ENCODE measurements at regions not wholly inside any gene's neighbourhood (a gene's known extent, or its start where the extent isn't known, plus 50 kb on each side); places are given as distances from the start of the nearest gene placed in this dataset.
"Not testable (repeated sequence)": the region's sequence is repeated elsewhere in the genome, so short reads cannot be mapped to it uniquely, and the experiment has no call there.

DNA sequence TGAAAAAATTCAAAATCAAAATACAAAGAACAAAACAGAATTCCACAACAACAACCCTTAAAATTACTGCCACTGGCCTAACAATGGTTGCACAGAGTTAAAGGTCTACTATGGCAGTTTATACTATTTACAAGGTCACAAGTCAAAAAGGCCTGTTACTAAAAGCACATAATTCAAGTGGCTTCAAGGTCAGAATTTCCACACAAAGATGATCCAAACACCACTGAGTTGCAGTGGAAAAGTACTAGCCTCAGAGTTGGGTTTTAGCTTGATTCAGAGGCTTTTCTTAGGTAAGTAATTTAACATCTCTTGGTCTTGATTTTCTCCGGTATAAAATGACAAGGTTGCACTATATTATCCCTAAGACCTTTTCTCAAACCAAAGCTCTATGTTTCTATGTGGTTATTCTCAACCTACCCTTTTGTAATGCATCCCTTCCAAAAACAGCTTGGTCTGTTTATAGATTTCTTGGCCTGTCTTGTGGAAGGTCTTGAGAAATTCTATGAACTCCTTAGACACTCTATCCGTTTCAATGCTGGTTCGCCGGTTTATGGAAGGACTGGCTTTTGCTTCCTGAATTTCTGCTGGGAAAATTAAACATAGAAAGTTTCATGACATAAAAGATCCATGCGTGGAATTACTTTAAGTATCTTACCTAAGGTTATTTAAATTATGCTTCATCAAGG, 69.5 kb downstream of the MDH2 start:
- H3K4me1 Mint-ChIP-seq (ENCODE audit: low read depth); H3K9me3 Mint-ChIP-seq: not testable (repeated sequence)

DNA sequence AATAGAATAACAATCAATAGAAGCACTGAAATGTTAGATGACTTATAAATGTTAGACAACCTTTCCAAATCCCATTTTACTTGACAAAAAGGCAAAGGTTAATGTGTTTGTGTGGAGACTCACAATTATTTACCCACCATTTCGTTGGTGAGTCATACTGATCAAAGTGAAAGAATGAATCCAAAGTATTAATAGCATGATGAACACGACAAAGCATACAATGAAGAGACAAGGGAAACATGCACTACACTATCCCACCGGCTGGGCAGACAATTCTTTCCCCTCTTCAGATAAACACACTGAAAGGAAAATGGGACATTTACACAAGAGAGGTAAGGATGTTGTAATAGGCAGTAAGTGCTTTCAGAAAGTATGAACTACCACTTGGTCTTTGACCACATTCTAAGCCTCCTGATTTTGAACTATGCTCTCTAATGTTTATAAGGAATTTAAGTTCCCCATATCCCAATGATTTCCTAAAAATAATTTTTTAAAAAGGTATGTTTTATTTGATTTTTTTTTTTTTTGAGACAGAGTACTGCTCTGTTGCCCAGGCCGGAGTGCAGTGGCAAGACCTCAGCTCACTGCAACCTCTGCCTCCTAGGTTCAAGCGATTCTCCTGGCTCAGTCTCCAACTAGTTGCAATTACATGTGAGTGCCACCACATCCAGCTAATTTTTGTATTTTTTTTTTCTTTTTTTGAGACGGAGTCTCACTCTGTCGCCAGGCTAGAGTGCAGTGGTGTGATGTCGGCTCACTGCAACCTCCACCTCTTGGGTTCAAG, 70.5 kb downstream of the MDH2 start:
- H3K27me3 Mint-ChIP-seq (ENCODE audit: insufficient read depth); intact Hi-C loops (cut with micrococcal nuclease); H3K36me3 Mint-ChIP-seq (ENCODE audit: low read depth); H3K9me3 Mint-ChIP-seq; DNase-seq (ENCODE audit: low spot score); H3K4me3 Mint-ChIP-seq; H3K27ac Mint-ChIP-seq: not testable (repeated sequence)
- peaks cover 10% of the 10 kb centered on the region for H3K4me1 Mint-ChIP-seq (ENCODE audit: low read depth)

More for the DNA sequence above, 69.5 kb downstream of the MDH2 start:
- DNase-seq (ENCODE audit: low spot score); H3K27me3 Mint-ChIP-seq (ENCODE audit: insufficient read depth); H3K36me3 Mint-ChIP-seq (ENCODE audit: low read depth); H3K27ac Mint-ChIP-seq; intact Hi-C loops (cut with micrococcal nuclease); H3K4me3 Mint-ChIP-seq: not testable (repeated sequence)

DNA sequence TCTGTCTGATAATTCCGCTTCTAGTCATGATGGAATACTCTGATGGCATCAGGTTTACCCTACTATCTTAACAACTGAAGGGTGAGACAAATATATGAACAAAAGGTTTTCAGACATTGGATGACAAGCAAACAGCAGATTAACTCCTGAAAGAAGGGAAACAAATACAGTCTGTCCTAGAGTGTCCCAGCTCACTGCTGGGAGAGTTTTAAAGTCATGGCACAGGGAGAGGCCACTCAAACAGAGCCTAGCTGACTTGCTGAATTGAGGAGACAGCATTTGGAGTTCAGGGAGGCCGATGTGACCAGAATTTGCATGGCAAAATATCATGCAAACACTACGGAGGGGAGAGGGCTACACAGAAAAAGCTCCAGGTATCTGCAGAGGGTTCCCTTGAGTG, 73.1 kb downstream of the MDH2 start:
- Mint-ChIP-seq H3K27ac (no peak overlapping the region), H3K36me3 (ENCODE audit: low read depth) (no peaks in the 10 kb centered on the region), H3K4me1 (ENCODE audit: low read depth) (peaks cover 10% of the 10 kb centered on the region), H3K9me3 (no peaks in the 10 kb centered on the region), H3K27me3 (ENCODE audit: insufficient read depth) (no peaks in the 10 kb centered on the region), H3K4me3 (no peak overlapping the region)
- DNase-seq (ENCODE audit: low spot score): no peak
- intact Hi-C loops (cut with micrococcal nuclease): loop anchor here (1.0 kb wide), 1 partner anchor 32 kb away; no protein-coding TSS in a partner anchor

DNA sequence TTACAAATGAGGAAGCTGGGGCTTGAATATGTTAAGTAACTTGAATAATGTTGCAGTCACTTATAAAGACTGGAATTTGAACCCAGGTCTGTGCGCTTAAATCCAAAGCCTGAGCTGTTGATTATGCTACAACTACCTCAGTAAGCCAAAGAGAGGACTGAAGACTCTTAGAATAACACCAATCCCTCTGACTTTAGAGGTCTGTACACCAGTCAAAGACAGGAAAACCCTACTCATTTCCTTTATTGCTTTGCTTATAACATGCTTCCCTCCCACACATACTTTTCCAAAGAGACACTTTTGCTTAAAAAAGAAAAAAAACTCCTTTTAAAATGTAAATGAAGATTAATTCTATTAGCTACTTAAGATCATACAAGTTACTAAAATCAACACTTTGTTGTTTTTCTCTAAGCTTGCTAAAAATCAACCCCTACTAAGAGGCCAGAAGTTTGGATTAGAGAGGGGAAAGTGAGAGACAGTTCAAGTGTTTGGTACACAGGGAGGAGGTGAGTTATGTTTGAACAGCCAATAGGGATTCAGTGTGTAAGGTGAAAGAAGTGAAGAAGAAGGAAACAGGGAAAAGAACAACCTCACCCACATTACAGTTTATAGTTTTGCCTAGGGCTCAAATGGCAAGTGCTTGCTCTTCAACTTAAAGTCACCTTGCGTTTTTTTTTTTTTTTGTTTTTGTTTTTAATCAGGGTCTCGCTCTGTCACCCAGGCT, 74.8 kb downstream of the MDH2 start:
- H3K27me3 Mint-ChIP-seq (ENCODE audit: insufficient read depth): no peaks in the 10 kb centered on the region
- no peak overlapping the region for H3K4me3 Mint-ChIP-seq
- peaks cover 10% of the 10 kb centered on the region for H3K4me1 Mint-ChIP-seq (ENCODE audit: low read depth)
- intact Hi-C loops (cut with micrococcal nuclease): no loop called here
- H3K27ac Mint-ChIP-seq: no peak overlapping the region
- H3K9me3 Mint-ChIP-seq: no peaks in the 10 kb centered on the region
- DNase-seq (ENCODE audit: low spot score): no peak
- H3K36me3 Mint-ChIP-seq (ENCODE audit: low read depth): no peaks in the 10 kb centered on the region

DNA sequence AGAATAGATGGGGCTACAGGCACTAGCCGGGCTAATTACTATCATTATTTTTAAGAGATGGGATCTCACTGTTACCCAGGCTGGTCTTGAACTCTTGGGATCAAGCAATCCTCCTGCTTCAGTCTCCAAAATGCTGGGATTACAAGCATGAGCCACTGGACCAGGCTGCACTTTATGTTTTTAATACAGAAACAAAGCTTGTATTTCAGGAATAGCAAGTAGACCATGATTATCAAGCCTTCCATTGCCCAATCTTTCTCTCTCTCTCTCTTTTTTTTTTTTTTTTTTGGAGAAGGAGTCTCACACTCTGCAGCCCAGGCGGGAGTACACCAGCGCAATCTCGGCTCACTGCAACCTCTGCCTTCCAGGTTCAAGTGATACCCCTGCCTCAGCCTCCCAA, 75.4 kb downstream of the MDH2 start:
- H3K4me1 Mint-ChIP-seq (ENCODE audit: low read depth): peaks cover 10% of the 10 kb centered on the region
- no peak for DNase-seq (ENCODE audit: low spot score)
- no peak overlapping the region for H3K27ac Mint-ChIP-seq
- H3K36me3 Mint-ChIP-seq (ENCODE audit: low read depth): no peaks in the 10 kb centered on the region
- H3K4me3 Mint-ChIP-seq: no peak overlapping the region
- H3K27me3 Mint-ChIP-seq (ENCODE audit: insufficient read depth): no peaks in the 10 kb centered on the region
- no peaks in the 10 kb centered on the region for H3K9me3 Mint-ChIP-seq
- intact Hi-C loops (cut with micrococcal nuclease): no loop called here

DNA sequence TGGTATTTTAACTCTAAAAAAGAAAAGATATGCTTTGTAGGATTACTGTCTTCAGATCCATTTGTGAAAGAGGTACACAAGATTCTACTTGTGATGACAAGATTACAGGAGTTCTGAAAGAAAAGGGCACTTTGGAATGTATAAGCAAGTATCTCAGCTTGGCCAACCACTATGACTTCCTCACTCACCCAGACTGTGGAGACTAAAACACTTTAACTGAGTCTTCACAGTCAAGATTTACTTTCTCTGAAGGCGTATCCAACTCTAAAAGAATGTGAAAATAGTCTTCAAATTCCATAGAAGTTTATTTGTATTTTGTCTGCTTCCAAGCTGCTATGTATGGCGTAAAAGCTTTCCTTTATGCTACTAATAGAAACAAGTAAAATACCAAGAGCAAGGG, 76.1 kb upstream of the SRRM3 start:
- DNase-seq (ENCODE audit: low spot score): no peak
- Mint-ChIP-seq H3K36me3 (ENCODE audit: low read depth) (no peaks in the 10 kb centered on the region), H3K4me3 (no peak overlapping the region), H3K9me3 (no peaks in the 10 kb centered on the region), H3K4me1 (ENCODE audit: low read depth) (peaks cover 13% of the 10 kb centered on the region), H3K27ac (no peak overlapping the region), H3K27me3 (ENCODE audit: insufficient read depth) (no peaks in the 10 kb centered on the region)
- intact Hi-C loops (cut with micrococcal nuclease): no loop called here

DNA sequence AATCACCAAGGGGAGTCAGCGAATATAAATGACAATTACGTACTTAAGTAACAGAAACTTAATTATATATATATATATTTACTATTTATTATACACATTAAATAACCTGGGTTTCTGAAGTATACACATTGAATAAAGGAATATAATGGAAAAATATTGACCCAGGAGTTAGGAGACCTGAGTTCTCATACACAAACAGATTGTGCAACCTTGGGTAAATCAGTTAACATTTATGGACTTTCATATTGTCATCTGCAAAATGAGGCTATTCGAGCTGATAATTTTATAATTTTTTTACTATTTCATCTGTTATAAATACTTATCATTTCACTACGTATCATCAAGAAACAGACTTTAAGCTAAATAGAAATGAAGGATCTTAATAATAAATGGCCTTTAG, 75.1 kb upstream of the SRRM3 start:
- Mint-ChIP-seq H3K27ac (no peak overlapping the region), H3K4me3 (no peak overlapping the region), H3K4me1 (ENCODE audit: low read depth) (peaks cover 20% of the 10 kb centered on the region), H3K36me3 (ENCODE audit: low read depth) (no peaks in the 10 kb centered on the region), H3K27me3 (ENCODE audit: insufficient read depth) (no peaks in the 10 kb centered on the region), H3K9me3 (no peaks in the 10 kb centered on the region)
- intact Hi-C loops (cut with micrococcal nuclease): no loop called here
- no peak for DNase-seq (ENCODE audit: low spot score)

DNA sequence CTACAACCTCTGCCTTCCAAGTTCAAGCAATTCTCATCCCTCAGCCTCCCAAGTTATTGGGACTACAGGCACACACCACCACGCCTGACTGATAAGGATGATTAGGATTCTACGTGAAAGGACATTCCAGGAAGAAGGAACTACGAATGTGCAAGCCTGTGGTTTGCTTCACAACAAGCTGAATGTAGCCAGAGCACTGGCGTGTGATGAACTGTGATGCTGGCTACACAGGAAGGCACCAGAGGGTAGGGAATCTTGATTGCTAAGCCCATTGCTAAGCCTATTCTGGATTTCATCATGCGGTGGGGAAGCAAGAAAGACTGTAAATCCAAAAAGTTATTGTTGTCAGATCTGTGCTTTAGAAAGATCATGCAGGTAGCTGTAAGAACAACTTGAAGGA, 72.3 kb upstream of the SRRM3 start:
- Mint-ChIP-seq H3K9me3 (no peaks in the 10 kb centered on the region), H3K27me3 (ENCODE audit: insufficient read depth) (peaks cover 2% of the 10 kb centered on the region), H3K4me1 (ENCODE audit: low read depth) (peaks cover 37% of the 10 kb centered on the region), H3K27ac (no peak overlapping the region), H3K4me3 (no peak overlapping the region), H3K36me3 (ENCODE audit: low read depth) (peaks cover 4% of the 10 kb centered on the region)
- intact Hi-C loops (cut with micrococcal nuclease): no loop called here
- DNase-seq (ENCODE audit: low spot score): no peak

DNA sequence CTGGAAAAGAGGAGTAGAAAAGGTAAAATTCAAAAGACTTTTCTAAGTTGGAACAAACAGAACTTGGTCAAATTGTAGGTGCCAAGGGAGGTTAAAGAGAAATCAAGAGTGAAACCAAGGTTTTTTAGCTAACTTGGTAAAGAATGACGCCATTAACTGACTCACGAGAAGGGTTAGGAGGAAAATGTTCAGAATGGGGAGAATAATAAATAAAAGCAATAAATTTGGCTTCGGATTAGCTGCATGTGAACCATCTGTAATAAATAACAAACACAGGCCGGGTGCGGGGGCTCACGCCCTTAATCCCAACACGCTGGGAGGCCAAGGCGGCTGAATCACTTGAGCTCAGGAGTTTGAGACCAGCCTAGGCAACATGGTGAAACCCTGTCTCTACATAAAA, 71.9 kb upstream of the SRRM3 start:
- H3K27ac Mint-ChIP-seq: no peak overlapping the region
- H3K4me3 Mint-ChIP-seq: no peak overlapping the region
- no peak for DNase-seq (ENCODE audit: low spot score)
- peaks cover 37% of the 10 kb centered on the region for H3K4me1 Mint-ChIP-seq (ENCODE audit: low read depth)
- intact Hi-C loops (cut with micrococcal nuclease): loop anchor here (2.0 to 10.0 kb wide), 3 partner anchors 53 to 255 kb away; partner anchors contain the start of genes MDH2 and RHBDD2
- H3K27me3 Mint-ChIP-seq (ENCODE audit: insufficient read depth): peaks cover 2% of the 10 kb centered on the region
- H3K36me3 Mint-ChIP-seq (ENCODE audit: low read depth): peaks cover 4% of the 10 kb centered on the region
- no peaks in the 10 kb centered on the region for H3K9me3 Mint-ChIP-seq

DNA sequence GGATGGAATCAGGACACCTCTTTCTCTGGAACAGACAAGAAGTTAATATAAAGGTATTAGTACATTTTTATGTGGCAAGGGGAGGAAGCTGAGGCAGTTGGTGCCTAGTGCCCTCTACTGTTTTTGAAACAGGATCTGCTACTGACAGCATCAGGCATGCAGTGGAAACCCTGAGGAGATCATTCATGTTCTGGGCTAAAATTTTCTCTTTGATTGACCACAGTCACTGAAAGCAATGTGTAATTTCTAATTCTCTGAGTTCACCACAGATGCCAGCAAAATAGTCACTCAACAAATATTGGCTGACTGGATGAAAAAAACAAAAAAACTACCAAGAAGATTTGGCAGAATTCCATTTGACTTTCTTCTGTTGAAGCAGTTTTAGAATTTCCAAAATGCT, 71.0 kb upstream of the SRRM3 start:
- not testable (repeated sequence) for H3K9me3 Mint-ChIP-seq; H3K27ac Mint-ChIP-seq; H3K36me3 Mint-ChIP-seq (ENCODE audit: low read depth); DNase-seq (ENCODE audit: low spot score); H3K4me3 Mint-ChIP-seq; H3K27me3 Mint-ChIP-seq (ENCODE audit: insufficient read depth)
- intact Hi-C loops (cut with micrococcal nuclease): loop anchor here (2.0 to 10.0 kb wide), 3 partner anchors 53 to 256 kb away; partner anchors contain the start of genes MDH2 and RHBDD2
- H3K4me1 Mint-ChIP-seq (ENCODE audit: low read depth): peaks cover 37% of the 10 kb centered on the region

DNA sequence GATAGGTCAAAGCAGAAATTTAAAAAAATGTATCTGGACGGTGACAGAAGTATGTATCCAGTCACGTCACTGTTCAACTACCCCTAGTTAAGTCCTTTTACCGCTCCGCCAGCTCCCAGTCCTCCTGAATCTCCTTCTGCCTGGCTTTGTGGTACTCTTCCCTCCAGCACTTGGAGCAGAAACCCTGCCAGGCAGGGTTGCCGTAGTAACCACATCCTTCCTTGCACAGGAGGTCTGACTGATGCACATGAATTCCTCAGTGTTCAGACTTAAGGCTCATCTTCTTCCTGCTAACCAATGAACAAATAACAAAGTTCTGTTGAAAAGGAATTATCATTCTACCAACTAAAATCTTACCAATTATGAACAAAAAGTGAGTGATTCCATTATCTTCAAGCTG, 69.8 kb upstream of the SRRM3 start:
- not testable (repeated sequence) for H3K27me3 Mint-ChIP-seq (ENCODE audit: insufficient read depth); DNase-seq (ENCODE audit: low spot score); H3K36me3 Mint-ChIP-seq (ENCODE audit: low read depth); H3K9me3 Mint-ChIP-seq; H3K27ac Mint-ChIP-seq; H3K4me3 Mint-ChIP-seq
- intact Hi-C loops (cut with micrococcal nuclease): loop anchor here (2.0 to 10.0 kb wide), 3 partner anchors 55 to 257 kb away; partner anchors contain the start of genes MDH2 and RHBDD2
- peaks cover 37% of the 10 kb centered on the region for H3K4me1 Mint-ChIP-seq (ENCODE audit: low read depth)

DNA sequence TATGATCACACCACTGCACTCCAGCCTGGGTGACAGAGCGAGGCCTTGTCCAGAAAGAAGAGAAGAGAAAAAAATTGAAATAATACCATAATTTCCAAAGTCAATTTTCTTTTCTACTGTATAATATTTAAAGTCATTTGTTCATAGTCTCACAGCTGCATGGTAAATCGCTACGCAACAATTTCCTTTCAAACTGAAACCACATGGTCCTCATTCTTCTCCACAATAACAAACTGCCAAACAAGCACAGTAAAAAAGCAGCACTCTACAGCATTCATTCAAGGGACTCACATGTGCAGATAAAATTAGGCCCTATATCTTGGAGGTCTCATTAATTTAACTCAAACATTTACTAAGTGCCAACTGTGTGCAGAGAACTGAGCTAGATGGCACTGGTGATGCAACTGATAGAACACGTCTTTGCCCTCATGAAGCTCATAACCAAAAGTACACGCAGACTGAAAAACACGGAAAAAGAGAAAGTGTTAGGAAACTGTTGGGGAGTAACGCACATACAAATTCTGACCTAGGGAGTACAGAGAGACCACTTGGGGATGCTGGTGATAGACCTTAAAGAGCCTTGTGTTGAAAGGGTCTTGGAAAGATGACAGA, 68.4 kb upstream of the SRRM3 start:
- no peak for DNase-seq (ENCODE audit: low spot score)
- no peaks in the 10 kb centered on the region for H3K9me3 Mint-ChIP-seq
- peaks cover 4% of the 10 kb centered on the region for H3K36me3 Mint-ChIP-seq (ENCODE audit: low read depth)
- peaks cover 37% of the 10 kb centered on the region for H3K4me1 Mint-ChIP-seq (ENCODE audit: low read depth)
- peak overlapping the region; percentile 79 for H3K27ac Mint-ChIP-seq
- intact Hi-C loops (cut with micrococcal nuclease): loop anchor here (5.0 to 10.0 kb wide), 2 partner anchors 56 to 258 kb away; partner anchors contain the start of gene RHBDD2
- peak overlapping the region; percentile 63 for H3K4me3 Mint-ChIP-seq
- peaks cover 2% of the 10 kb centered on the region for H3K27me3 Mint-ChIP-seq (ENCODE audit: insufficient read depth)
